C4-2B (cell line): ENCODE measurements at regions not wholly inside any gene's neighbourhood (a gene's known extent, or its start where the extent isn't known, plus 50 kb on each side); places are given as distances from the start of the nearest gene placed in this dataset.

ENCODE experiments used
- ZFX ChIP-seq: fragments of 450-650 bp; IDR thresholded peaks from 2 replicates; pipeline ENCODE4 v1.6.1; 2017
- TF ChIP-seq, protein P1 (sequence below): fragments of 450-650 bp; conservative IDR thresholded peaks from 2 replicates; pipeline ENCODE4 v1.5.1; 2017; ENCODE audit warnings: mild to moderate bottlenecking

DNA sequence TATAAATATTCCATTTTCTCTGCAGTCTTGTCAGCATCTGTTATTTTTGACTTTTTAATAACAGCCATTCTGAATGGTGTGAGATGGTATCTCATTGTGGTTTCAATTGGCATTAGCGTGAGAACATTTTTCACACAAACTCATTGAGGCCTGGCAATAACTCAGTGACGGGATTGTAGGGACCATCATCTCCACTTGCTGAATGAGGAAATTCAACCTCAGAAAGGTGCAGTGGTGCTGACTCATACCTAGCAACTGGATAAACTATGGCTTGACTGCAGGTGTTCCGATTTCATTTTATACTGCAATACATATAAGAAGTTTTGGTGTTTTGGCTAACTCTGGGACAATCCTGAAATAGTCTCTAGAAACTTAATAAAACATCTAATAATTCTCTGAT lies 88.3 kb upstream of the DDIT4L start:
- TF ChIP-seq, protein P1, sequence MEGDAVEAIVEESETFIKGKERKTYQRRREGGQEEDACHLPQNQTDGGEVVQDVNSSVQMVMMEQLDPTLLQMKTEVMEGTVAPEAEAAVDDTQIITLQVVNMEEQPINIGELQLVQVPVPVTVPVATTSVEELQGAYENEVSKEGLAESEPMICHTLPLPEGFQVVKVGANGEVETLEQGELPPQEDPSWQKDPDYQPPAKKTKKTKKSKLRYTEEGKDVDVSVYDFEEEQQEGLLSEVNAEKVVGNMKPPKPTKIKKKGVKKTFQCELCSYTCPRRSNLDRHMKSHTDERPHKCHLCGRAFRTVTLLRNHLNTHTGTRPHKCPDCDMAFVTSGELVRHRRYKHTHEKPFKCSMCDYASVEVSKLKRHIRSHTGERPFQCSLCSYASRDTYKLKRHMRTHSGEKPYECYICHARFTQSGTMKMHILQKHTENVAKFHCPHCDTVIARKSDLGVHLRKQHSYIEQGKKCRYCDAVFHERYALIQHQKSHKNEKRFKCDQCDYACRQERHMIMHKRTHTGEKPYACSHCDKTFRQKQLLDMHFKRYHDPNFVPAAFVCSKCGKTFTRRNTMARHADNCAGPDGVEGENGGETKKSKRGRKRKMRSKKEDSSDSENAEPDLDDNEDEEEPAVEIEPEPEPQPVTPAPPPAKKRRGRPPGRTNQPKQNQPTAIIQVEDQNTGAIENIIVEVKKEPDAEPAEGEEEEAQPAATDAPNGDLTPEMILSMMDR, result no peak
- TF ChIP-seq ZFX, result no peak
